CD4-positive, alpha-beta T cell treated with Interleukin-2 at 100 ng/mL for 4 hours (primary cell): ENCODE measurements at regions not wholly inside any gene's neighbourhood (a gene's known extent, or its start where the extent isn't known, plus 50 kb on each side); places are given as distances from the start of the nearest gene placed in this dataset.
"Not testable (repeated sequence)": the region's sequence is repeated elsewhere in the genome, so short reads cannot be mapped to it uniquely, and the experiment has no call there.

Experiments
- DNase-seq: peaks from one replicate; pipeline ENCODE4 v3.0.0-alpha.2; 2020; ENCODE audit warnings: low spot score

DNA sequence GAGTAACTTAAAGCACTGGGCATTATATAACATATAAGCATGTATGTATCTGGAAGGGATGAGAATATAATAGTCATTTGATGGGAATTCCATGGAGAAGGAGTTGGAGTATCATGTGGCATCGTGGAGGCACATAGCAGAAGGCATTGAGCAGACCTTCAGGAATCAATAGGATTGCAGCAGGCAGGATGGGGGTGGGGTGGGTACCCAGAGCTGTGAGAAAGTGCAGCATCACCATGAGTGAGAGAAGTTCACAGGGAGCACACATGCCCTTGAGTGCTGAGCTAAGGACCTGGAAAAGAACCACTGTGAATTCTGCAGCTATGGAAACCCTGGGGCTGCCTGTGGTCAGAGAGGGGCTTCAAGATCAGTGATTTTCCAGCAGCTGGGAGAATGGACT lies 57.3 kb downstream of the MED10 start:
- no peak for DNase-seq

DNA sequence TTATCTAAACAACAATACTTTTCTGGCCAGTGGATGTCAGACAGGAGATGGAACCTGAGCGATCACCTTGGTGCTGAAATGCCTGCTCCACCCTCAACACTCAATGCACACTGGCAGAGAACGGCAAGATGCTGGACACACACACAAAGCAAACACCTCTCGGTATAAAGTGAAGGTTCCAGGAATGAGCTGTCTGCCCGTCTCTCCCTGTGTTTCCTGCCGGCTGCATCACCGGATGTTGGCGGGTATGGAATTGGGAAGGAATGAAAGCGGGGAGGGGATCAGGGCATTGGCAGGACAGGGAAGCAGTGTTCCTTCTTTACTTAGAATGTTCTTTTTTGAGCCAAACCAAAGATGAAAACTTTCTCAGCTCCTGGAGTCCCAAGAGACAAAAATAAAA lies 59.2 kb downstream of the MED10 start:
- no peak for DNase-seq

DNA sequence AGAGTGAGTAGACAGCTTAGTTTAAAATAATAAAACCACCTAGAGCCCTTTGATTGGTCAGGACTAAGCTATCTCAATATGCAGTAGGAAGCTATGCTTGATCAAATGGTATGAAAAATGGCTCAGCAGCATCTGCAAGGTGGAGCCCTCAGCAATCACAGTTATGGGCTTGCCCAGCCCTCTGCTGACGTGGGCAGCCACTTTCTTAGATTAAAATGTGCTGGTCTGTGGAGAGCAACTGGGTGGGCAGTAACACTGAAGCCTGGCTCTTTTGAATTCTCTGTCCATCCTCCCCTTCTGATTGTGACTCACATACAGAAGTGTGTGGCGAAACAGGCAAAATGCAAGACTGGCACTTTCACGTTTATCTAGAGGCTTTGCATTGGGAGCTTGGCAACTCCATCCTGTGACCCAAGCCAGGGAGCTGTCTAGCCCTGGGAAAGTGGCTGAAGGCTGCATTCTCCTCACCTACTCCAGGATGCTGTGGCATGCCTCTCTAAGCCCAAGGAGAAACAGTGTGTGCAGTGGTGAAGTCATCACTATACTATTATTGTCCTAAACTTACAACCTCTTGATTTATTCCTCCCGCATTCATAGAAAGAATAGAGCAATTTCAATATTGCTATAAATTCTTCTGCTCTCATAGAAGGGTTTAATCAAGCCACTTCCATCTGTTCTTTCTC lies 61.1 kb downstream of the MED10 start:
- DNase-seq: no peak

DNA sequence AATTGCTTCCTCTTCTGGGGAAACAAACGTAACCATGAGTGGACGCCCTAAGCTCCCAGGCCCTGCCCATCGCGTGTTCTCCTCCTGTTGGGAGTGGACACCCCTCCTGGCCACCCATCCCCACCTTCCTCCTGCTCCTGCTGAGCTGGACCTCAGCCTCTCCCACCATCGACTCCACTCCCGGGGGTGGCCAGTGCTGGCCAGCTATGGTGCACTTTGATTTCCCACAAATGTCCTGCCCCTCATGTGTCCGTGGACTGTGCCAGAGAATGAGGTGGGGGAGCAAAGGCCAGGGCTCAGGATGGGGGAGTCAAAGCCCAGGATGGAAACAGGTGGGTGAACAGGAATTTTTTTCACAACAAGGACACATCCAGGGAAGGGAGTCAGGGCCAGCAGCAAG lies 62.8 kb downstream of the MED10 start:
- no peak for DNase-seq

DNA sequence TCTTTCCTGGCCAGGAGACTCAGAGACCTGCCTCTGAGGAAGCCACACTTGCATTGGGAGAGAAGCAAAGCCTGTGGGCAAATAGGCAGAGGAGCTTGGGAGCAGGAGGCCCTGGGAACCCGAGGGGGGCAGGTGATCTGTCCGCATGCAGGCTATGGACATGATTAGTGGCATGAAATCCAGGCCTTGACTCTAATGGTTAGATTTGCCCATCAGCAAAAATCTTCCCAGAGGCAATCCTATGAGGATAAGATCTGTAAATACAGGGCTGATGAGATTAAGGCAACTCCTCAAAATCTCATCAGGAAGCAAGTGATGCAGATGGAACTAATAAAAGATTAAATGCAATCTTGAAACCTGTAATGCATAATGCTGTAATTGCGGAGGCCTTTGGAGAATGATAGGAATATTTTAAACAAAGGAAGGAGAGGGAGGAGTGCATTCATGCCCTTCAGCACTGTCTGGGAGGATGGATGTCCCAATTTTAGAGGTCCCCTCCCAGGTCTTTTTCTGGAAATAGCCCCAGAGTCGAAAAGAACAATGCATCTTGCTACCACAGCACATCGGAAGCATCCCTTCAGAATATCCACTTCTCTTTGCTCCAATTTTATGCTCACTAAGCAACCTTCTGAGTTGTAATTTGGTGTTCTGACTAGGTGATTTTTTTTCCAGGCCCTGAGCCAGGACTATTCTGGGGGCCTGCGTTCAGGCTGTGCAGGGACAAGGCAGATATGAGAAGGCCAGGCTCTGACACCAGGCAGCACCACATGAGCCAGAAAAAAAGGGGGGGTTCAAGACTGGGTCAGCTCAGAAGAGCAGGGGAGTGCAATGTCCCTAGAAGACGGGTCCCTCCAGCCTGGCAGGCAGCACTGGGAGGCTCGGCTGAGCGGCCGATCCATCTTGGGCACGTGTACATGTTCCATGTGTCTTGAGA lies 66.5 kb downstream of the MED10 start:
- no peak for DNase-seq

DNA sequence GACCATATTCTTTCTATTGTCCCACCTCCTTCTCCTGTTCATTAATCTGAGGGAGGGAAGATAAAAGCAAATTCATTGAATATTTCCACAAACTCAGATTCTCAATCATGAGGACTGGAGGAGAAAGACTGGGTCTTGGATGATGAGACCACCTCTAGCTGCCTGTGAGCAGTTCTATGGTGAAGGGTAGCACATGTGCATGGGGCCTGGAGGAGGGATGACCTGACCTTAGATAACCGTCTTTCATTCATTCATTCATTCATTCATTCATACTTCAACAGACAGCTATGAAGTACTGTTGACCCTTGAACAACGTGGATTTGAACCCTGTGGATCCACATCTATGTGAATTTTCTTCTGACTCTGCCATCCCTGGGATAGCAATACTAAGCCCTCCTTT lies 68.4 kb downstream of the MED10 start:
- no peak for DNase-seq

DNA sequence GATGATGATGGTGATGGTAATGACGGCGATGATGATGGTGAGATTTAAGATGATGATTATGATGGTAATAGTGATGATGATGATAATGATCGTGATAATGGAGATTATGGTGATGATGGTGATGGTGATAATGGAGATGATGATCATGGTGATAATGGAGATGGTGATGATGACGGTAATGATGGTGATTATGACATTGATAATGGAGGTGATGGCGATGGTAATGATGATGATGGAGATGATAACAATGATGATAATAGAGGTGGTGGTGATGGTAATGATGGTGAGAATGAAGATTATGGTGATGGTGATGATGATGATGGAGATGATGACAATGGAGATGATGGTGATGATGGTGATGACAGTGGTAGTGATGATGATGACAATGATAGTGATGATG lies 69.7 kb downstream of the MED10 start:
- DNase-seq: no peak

DNA sequence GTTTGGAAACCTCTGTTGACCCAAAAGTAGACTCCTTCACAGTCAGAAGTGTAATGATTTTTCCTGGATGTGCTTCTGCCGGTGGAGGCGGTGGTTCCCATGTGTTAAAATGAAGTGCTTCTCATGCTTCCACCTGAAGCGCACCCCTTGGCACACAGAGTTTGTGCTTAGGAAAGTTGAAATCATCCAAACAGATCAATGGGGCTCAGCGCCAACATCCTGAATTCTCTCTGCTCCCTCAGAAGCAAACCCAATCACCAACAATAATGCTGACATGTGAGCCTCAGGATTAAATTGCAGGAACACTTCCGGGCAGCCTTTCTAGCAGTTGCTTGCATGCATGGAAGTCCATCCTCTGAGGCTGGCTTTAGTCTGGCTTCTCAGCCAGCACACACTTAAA lies 71.0 kb downstream of the MED10 start:
- DNase-seq: no peak

DNA sequence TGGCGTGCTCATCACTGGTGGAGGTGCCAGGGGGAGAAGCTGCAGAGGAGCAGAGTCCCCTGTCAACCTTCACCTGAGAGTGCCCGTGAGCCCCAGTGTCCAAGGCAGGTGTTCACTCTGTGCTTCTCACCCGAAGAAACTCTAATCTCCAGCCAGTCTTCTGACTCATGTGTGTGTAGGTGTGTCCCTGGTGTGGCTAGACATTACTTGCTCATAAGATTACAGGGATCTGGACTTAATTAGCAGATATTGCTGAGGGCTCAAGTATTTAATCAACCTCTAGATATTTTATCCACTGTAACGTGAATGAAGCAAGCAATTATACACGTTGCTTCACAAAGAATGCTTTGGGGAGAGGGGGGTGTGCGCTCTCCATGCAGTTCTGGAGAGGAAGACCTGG lies 72.5 kb downstream of the MED10 start:
- no peak for DNase-seq

DNA sequence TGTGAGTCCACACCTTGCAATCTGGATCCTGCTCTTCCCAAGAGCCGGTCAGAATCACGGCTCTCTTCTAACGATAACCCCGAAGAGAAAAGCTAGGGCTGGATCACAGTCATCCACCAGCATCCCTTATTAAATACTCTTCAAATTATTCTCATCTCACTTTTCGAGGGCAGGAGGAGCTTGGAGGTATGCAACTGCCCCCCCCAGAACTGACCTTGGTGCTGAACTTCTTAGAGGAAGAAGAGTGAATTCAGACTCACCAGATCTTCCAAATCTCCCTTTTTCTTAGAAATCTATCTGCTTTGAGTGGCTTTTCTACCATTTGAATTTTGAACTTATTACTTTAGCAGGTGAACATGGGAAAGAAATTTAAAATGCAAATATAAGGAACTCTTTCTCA lies 75.7 kb downstream of the MED10 start:
- DNase-seq: no peak

DNA sequence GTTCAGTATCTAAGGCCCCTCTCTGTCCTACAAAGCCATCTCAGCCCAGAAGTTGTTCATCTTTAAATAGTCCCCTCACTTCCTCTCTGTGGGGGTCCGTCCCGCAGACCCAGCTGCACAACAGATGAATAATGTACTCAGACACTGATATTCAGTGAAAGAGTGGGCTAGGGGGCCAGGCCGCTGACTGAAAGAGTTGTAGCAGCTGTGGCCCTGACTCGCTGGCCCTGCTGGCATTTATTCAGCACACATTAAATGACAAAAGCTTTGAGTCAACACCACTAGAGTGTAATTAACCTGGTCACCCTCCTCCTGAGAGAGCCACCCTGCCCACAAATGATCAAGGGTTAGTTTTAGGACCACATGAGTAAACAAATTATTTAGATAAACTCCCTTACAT lies 76.3 kb downstream of the MED10 start:
- DNase-seq: no peak

DNA sequence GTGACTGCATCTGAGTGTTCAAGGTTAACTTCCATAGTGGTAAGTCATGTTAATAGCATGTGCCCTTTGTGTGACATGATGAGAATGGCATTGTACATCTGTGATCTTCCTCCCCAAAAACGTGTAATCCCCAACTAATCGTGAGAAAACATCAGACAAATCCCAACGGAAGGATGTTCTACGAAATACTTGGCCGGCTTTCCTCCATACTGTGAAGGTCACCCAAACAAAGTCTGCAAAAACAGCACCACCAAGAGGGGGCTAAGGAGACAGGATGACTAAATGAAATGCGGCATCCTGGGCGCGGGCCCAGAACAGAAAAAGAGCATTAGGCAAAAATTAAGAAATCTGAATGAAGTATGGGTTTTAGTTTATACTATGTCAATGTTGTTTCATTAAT lies 81.8 kb downstream of the MED10 start:
- DNase-seq: no peak

DNA sequence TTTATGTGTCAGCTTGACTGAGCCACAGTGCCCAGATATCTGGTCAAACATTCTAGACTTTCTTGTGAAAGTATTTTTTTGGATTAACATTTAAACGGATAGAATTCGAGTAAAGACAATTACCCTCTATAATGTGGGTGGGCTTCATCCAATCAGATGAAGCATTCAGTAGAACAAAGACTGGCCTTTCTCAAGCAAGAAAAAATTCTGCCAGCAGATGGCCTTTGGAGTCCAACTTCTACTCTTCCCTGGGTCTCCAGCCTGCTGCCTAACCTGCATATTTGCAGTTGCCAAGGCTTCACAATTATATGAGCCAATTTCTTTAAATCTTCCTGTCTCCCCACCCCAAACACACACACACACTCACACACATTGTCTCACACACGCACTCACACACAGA lies 86.4 kb downstream of the MED10 start:
- DNase-seq: no peak

DNA sequence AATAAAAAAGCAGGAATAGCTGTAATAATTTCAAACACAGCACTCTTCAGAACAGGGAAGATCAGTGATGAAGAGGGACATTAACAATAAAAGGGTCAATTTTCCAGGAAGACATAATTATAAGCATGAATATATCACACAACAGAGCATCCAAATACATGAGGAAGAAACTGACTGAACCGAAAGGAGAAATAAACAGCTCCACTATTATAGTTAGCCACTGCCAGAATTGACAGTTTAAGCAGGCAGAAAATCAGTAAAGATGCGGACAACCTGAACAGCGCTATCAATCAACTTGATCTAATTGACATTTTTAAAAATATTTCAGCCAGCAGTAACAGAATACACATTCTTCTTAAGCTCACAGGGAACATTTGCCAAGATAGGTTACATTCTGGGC lies 89.1 kb downstream of the MED10 start:
- no peak for DNase-seq

DNA sequence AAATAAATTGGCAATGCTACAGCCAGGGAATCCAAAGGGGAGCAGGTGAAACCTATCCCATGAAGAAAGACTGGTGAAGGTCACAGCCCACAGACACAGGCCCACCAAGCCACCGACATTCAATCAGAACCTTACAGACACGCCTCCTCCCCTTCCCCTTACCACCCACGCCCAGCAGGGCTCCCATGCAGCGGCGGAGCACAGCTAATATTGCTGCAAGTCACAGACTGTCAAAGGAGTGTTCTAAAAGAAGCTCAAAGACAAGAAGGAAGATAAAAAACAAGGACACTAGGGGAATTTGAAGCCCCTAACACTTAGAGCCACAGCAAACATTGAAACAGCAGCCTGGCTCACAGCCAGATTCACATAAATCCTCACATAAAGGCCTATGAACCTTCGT lies 91.2 kb downstream of the MED10 start:
- no peak for DNase-seq

DNA sequence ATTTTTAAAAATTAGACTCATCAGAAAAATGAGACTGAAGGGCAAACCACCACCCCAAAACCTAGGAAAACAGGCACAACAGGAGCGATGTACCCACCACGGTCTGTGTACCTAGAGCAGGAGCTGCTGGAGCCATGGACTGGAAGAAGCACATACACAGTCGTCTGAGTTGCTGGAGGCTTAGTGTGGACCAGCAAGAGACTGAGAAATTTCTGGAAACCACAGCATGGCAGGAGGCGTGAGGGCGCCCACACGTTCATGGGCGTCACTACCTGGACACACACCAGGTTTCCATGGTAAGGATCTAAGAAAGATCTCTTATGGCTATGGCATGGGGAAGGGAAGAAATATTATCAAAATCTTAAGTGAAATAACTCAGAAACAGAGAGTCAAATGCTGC lies 91.9 kb downstream of the MED10 start:
- no peak for DNase-seq

DNA sequence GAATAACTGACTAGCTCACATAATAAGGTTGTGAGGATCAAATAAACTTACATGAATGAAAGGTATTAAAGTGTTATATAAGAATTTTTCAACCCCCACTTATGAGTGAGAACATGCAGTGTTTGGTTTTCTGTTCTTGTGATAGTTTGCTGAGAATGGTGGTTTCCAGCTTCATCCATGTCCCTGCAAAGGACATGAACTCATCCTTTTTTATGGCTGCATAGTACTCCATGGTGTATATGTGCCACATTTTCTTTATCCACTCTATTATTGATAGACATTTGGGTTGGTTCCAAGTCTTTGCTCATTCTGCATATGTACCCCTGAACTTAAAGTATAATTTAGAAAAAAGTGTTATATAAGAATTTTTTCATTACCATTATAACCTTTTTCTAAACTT lies 93.9 kb downstream of the MED10 start:
- DNase-seq: not testable (repeated sequence)

DNA sequence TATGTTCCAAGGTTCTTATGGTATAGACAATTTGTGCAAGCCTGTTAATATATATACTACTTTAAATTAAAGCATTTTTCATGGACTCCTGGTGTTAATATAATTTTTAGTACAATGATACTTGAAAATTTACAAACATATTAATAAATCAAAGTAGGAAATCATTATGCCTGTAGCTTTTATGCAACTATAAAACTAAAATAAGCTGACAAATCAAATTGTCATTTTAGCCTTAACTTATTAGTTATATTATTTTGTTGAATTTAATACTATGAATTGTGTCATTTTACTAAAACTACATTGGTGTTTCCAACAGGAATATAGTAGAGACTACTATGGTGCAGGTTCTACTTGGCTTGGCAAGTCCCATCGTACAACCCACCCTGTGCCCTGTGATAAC lies 96.0 kb downstream of the MED10 start:
- DNase-seq: no peak

DNA sequence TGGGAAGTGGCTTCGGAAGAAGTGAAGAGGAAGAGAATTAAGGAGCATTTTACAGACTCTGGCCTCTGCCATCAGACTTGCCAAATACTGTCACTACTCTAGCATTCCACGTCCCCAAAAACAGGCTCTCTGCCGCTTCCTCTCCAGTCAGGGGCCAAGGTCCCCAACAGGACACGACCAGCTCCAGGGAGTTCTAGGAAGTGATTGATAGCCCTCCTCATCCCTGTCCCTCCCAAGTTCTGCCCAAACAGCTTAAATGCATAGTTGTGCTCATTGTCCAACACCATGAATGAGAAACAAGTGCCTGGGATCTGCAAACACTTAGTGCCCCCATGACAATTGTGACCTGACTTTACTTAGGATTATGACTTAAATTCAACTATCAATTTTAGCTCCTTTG lies 96.5 kb downstream of the MED10 start:
- no peak for DNase-seq

DNA sequence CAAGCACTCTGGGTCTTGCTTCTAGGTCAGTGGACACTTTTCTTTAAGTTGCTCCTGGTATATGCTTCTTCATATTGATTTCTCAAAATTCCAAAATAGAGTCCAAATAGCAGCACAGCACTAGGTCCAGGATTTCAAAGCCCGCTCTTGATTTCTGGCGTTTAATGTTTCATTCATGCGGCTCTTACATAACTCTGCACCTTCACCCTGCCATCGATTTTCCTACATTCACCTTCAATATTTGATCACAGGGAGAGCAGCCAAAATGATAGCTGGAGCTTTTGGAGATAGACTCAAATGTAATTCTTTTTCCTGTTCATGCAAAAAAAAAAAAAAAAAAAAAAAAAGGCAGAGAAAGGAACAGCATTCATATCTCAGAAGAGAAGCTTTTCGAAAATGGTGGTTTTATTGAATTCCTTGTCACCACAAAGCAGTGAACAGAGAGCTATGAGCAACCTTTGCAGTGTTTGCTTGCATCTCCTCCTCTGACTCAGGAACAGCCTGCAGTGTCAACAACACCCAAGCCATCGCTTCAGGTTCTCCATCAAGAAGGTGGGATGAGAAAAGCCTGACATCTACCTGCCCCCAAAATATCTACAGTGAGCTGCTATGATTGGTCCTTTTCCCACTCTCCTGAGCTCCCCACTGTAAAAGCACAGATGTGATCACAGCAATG lies 97.8 kb downstream of the MED10 start:
- no peak for DNase-seq

DNA sequence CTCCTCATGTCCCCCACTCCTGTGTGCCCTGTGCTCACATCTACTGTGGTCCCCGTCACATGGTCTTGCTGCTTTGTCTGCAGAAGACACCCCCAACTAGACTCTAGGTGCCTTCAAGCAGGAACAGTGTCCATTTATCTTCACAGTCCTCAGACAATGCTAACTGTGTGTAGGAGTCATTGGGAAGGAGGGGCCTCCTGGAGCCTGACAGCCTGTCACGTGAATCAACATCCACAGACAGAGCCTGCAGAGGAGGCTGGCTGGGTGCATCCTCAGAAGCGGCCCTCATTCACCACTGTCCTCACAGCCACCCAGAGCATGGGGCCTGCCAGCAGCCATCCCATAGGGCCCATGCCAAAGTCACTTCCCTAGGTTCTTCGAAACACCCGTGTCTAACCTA lies 98.7 kb downstream of the MED10 start:
- DNase-seq: no peak

DNA sequence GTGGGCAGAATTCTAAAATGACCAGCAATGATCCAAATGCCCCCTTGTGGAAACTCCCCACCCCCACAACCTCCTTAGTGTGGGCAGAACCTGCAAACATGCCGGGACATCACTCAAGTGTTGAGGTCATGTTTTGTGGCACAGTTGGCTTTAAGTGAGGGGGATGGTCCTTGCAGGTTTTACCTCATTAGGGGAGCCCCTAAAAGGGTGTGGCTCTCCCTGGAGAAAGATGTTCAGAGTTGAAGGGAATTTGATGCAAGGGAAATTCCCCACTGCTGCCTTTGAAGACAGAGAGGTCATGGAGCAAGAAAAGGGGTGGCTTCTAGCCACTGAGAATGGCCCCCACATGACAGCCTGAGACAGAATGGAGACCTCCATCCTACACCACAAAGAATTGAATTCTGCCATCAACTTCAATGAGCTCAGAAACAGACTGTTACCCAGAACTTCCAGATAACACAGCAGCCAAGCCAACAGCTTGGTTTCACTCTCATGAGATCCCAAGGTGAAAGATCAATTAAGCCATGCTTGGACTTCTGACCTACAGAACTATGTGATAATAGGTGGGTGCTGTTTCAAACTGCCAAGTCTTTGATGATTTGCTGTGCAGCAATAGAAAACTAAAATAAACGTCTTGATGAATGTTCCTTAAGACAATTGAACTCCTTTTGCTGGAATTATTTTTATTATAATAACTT lies 103.4 kb downstream of the MED10 start:
- DNase-seq: no peak

DNA sequence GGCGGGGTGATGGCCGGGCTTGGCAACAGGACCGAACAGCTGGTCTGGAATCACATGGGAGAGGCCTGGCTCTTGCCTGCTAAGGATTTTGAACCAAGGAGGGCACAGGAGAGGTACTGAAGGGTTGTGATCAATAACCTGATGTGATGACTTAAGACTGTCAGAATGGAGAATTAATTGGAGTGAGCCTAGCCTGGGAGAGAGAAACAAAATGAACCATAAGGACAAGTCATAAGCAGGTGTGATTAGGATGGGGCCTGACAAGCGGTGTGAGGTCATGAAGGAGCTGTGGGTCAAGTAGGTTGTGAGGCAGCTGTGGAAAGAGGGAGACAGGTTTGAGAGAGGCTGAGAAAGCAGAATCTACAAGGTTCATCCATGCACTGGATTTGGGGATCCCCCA lies 104.6 kb downstream of the MED10 start:
- no peak for DNase-seq
